Right renal cortex interstitium (tissue), 3 donors: ENCODE measurements at regions not wholly inside any gene's neighbourhood (a gene's known extent, or its start where the extent isn't known, plus 50 kb on each side); places are given as distances from the start of the nearest gene placed in this dataset.

ENCODE experiments used
- DNase-seq, 3 donors: peaks; one replicate each; pipeline ENCODE4 v3.0.0-alpha.2; 2013; ENCODE audit warnings: low read depth in 3 of 3, low spot score in 2 of 3

GRCh38 chr12:91353266-91353665 is 170.6 kb upstream of the DCN start:
- DNase-seq = no peak

DNA sequence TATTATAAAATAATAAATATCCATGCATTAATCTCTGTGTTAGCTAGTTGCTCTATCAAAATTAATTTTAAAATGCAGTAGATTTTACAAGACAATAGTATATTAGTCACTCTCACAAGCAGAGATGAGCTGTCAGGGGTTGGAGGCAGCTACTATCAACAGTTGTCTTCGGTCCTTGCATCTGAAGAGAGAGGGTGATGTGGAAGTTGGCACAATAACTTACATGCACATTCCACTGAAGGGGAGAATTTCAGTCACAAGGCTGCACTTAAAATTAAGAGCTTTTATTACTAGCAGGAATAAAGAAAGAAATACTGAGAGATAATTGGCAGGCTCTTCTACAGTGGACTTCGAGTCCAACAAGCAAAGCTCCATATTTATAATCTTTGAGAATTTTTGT is 166.9 kb upstream of the DCN start:
- no peak for DNase-seq

GRCh38 chr12:91347481-91348214 is 165.0 kb upstream of the DCN start:
- DNase-seq = no peak

- no peak for DNase-seq
Observed at GRCh38 chr12:91346827-91347226, 164.2 kb upstream of the DCN start.

GRCh38 chr12:91344408-91344807 is 161.8 kb upstream of the DCN start:
- no peak for DNase-seq

GRCh38 chr12:91343010-91343409 is 160.4 kb upstream of the DCN start:
- no peak for DNase-seq

GRCh38 chr12:91339106-91339505 is 156.5 kb upstream of the DCN start:
- DNase-seq = no peak

DNA sequence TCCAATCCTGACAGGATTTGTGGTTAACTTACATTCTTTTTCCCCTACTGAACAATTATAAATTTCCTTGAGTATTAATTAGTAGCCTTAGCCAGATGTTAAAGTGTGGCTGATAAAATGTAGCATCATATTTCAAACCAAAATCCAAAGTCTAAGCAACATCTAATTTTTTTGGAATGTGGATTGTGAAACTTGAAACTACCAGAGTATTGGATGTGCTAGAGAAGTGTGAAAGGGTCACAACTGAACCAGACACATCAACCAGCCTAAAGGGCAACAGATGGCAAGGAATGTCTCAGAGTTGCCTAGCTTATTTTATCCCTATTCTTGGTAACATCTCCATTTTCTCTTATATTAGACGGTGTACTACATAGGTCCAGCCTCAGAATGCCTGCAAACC is 153.1 kb upstream of the DCN start:
- DNase-seq = no peak

DNA sequence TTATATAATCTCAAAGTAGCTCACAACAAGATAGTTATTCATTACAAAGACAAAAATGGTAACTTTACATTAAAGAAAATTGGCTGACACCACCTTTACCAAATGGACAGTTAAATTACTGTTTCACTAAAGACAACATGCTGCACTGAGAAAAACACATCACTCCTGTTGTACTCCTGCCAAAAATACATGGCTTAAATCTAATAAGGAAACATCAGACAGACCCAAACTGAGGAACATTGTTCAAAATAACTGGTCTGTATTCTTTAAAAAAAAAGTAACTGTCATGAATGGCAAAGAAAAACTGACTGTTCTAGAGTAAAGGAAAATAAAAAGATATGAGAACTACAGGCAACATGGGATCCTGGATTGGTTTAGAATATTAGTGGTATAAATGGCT is 151.3 kb upstream of the DCN start:
- no peak for DNase-seq

GRCh38 chr12:91332302-91332701 is 149.7 kb upstream of the DCN start:
- no peak for DNase-seq

DNA sequence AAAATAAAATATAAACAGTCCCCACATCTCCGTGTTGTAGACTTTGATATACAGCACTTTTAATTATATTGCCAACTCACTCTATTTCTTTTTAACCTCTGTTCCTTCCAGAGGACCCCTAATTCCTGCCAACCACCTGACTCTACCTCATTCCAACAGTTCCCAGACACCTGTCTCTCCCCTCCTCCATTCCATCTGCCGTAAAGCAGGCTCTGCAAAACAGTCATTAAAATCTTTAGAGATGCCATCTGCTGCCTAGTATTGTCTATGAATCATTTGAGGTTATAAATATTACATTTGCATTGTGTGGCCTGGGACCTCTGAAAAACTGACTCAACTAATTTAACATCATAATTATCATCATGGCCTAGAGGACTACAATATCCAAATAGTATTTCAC is 148.8 kb upstream of the DCN start:
- no peak for DNase-seq

- no peak for DNase-seq
Observed at GRCh38 chr12:91328451-91328850, 145.8 kb upstream of the DCN start.

- no peak for DNase-seq
Observed at GRCh38 chr12:91327889-91328288, 145.3 kb upstream of the DCN start.

DNA sequence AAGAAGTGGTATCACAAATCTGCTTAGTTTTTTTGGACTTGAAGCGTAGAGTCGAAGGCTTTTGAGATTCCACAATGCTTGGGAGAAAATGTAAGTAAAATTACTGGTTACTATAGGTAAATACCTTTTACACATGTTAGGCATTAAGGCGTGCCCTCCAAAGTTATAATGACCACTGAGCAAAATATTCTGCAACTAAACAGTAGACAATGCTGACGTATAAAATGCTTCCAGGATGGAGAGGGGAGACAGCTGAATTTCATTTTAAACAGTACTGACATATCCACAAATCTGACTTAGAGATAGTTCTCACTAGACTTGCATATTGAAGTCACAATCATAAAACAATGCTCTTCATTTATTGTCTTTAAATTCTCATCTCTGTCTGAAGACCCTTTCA is 144.5 kb upstream of the DCN start:
- no peak for DNase-seq

DNA sequence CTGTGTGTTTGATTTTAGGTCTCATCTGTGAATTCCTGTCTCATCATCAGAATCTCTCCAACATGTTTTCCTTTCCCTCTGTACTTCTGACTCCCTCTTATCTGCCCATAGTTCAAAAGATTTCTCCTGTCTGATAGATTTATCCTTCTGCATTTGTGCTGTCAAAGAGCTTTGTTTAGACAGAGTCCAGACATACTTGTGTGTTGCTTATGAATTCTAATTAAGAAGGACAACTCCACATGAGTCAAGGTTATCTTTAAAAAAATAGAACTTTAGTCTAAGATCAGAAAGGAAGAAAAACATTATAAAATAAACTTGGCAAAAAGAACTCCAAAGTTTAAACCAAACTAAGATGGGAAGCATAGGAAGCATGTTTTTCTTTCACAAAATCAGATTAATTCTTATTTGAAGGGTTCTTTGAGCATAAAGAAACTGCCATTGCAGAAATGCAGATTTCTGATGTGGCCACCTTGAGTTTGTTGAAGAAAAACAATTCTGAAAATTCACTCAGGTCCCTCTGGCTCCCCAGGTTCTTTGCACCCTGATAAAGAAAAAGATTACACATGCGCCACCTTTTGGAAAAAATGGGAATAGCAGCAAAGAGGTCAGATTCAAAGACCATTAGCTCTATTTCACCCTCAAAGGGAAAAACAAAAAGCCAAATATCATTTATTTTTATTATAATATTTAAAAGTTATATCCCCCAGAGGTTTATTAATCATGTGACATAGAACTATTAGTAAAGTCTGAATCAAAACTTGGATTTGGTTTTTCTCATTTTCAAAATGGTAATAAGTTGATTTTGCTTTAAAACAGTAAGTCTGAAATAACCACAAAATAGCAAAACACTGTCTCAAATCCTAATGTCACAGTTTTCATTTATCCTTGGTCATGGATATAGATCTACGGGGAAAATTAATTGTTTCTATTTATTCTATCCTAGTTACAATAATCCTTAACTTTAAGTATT is 143.7 kb upstream of the DCN start:
- DNase-seq = peak in 1 of 3 donors; percentile 56

DNA sequence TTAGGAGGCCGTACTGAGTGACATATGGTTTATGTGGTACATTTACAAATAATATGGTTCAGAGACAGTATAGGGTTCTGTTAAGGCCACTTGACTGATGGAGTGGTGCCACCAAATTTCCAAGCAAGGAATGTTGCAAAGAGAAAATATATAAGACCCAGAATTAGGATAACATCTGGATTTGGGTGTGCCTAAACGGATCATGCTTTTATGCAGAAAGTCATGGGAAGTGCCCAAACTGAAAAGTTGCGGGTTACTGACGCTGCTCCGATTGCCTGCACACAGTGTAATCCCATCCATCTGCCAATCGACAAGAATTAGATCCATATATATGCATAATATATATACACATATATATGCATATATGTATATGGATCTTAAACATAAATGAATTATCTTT is 138.4 kb upstream of the DCN start:
- no peak for DNase-seq

DNA sequence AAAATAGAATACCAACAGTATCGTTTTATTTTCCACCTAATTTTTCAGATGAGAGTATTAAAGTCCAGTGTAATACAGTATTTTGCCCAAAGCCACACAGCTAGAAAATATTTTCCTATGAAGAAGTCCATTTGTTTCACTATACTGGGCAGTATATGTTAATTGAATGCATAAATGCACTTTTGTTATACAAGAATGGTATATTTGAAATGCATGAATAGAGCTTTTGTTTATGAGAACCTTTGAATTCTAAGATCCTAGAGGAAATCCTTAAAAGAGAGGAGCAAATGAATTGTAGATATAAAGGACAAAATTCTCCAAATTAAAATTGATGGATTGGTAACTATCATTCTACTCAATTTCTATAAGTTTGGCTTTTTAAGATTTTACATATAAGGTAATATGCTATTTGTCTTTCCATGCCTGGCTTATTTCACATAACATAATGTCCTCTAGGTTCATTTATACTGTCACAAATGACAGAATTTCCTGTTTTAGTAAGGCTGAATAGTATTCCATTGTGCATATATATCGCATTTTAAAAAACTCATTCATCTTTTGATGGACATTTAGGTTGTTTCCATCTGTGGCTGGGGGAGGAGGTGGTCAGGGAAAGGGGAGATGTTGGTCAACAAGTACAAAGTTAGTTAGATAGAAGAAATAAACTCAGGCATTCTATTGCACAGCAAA is 136.6 kb upstream of the DCN start:
- DNase-seq = no peak

DNA sequence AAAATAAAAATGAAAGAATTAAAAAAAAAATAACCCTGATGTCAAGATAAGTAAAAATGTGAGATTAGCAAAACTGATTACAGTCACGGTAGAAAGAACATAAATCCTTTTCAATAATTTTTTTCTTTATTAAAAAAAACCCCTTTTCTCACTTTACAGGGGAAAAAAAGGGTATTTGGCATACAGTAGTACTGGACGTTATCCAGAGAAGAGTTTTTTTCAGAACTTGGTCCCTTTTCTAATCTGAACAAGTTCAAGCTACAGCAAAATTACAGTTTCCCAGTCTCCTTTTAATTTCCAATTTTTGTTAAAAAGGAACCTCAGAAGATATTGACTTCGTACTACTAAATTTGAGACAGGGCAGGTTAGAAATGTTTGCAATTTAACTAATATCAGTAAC is 134.7 kb upstream of the DCN start:
- no peak for DNase-seq

DNA sequence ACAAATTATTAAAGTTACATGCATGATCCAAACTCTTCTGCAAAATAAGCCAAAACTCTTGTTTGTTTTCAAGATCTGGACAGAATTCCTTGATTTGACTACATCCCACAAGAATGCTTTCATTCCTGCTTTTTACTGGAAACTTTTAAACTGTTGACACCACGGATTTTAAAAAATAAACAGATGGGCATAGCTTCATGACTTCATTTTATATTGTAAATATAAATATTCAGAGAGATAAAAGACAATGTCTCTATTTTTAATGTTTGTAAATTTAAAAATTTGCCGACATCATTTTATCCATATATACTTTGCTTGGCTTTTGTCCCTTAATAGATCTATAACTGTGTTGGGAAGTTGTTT is 134.3 kb upstream of the DCN start:
- no peak for DNase-seq

DNA sequence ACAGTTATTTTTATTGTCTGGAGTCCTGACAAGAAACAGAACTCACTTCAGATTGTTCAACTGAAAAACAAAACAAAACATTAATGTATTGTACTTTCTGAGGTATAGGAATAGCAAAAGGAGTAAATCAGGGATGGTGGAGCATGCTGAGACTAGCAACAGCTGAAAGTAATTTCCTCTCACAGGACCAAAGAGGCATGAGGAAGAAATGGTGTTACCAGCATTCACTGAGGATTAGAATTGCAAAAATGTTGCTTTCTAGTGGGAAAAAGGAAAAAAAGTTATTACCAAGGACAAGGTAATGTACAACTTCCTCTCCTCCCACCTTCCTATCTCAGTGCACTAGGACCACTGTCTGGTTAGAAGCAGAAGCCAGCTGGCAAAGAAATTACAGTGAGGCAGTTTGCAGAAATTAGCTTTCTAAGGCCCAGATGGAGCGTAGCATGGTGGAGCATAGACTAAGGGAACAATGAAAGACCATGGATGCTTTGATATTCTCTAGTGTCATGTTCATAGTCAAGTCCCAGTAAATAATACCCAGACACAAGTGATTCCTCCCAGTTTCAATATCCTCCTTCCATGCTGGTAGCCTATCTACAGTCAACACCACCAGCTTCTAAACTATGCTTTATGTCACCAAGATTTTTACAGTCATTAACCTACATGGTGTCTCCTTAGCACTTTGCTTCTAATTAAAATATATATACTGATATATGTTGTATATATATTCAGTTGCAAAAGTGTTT is 133.7 kb upstream of the DCN start:
- DNase-seq = no peak

GRCh38 chr12:91311081-91311480 is 128.5 kb upstream of the DCN start:
- no peak for DNase-seq
